LoVo (cell line): ENCODE measurements at regions not wholly inside any gene's neighbourhood (a gene's known extent, or its start where the extent isn't known, plus 50 kb on each side); places are given as distances from the start of the nearest gene placed in this dataset.
"Not testable (repeated sequence)": the region's sequence is repeated elsewhere in the genome, so short reads cannot be mapped to it uniquely, and the experiment has no call there.

Experiments
- DNase-seq: peaks from one replicate; pipeline ENCODE4 v3.0.0-alpha.2; 2016; ENCODE audit warnings: low spot score

DNA sequence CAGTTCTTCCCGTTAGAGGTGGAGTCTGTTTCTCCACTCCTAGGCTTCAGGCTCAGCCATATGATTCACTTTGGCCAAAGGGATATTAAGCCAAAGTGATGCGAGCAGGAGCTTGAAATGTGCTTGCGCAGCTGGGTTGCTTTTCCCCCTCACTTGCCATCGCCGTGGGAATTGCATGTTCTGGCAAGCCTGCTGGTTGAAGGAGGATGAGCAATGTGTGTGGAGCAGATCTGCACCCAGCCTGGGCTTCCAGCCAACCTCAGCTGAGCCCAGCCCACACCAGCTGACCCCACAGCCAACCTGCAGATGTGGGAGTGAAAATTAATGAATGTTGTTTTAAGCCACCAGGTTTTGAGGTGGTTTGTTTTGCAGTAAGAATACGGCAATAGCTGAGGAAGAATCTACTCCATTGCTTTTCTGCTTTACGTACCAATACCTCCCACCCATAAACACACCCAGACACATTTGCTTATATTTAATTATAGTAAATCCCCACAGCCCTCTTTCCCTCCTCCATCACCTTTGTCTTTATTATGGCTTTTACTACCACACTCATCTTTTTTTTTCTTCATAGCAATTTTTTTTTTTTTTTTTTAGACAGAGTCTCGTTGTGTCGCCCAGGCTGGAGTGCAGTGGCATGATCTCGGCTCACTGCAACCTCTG, 132.8 kb upstream of the FUNDC1 start:
- DNase-seq: peak; percentile 30

DNA sequence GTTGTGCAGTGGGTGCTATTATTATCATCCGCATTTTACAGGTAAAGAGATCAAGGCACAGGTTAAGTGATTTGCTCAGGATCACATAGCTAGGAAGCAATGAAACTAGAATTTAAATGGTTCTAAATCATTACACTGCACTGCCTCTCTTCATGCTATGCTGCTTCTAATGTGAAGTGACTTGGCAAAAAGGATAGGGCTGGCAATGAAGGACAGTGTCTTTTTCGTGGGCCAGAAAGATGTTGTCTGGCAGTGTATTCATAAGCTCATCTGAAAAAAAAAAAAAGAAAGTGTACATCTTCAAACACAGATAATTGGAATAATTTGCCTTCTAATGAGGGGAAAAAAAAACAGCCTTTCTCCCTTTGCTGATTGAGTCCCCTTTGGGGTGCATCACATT, 132.2 kb upstream of the FUNDC1 start:
- no peak for DNase-seq

DNA sequence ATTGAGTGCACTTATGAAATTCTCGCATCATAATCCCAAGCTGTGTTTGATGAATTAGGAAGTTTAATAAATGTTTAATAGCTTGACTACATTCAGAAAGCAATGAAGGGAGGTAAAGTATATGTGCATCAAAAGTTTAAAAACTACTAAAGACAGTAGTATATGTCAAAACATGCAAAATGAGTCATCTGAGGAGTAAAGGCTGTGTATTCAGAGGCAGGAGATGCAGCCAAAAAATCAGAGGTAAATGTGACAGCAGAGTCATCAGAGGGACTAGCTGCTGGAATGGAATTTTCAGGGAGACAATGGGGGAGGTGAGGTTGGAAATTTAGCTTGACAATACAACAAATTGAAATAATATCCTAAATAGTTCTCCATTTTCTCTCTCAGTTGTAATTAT, 127.0 kb upstream of the FUNDC1 start:
- DNase-seq: no peak

DNA sequence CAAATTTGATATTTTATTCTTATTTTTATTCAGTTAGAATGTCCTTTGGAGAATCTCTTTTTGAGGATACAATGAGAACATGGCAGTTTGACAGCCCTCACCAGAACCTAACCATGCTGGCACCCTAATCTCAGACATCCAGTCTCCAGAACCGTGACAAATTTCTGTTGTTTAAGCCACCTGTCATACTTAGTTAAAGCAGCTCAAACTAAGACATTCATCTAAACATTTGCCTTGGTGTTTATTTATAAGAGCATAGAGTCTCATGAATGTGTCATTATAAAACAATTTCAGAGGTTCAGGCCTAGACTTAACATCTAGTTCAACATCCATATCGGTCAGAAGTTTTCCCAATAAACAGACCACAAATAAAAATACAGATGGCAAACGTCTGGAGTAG, 125.1 kb upstream of the FUNDC1 start:
- no peak for DNase-seq

DNA sequence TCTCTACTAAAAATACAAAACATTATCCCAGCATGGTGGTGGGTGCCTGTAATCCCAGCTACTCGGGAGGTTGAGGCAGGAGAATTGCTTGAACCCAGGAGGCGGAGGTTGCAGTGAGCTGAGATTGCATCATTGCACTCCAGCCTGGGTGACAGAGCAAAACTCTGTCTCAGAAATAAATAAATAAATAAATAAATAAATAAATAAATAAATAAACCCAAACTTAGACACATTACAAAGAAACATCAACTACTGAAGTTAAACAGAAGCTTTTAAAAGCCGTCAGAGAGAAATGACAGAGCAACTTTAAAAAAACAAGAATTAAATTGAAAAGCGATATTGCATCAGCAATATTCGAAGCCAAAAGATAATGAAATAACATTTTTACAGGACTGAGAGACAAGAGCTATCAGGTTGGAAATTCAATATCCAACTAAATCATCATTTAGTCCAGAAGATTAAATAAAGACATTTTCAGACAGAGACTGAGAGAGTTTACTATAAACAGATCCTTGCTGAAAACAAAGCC, 115.1 kb upstream of the FUNDC1 start:
- DNase-seq: not testable (repeated sequence)

DNA sequence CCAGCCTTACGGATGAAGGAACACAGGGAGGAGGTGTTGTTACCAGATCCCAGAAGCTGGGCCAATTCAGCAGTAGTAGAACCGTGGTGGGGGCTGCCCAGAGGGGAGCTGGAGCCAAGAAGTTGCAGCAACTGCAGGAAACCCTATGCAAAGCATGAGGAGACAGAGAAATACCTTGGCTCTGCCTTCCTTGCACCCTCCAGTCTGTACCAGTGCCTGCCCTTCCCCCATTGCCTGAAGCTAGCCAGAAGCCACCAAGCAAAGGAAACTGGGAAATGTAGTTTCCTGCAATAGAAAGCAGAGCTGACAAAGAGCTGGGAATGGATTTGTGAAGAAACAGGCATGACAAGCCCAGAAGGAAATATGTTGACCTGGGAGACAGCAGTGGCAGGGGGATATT, 108.7 kb upstream of the FUNDC1 start:
- DNase-seq: no peak

DNA sequence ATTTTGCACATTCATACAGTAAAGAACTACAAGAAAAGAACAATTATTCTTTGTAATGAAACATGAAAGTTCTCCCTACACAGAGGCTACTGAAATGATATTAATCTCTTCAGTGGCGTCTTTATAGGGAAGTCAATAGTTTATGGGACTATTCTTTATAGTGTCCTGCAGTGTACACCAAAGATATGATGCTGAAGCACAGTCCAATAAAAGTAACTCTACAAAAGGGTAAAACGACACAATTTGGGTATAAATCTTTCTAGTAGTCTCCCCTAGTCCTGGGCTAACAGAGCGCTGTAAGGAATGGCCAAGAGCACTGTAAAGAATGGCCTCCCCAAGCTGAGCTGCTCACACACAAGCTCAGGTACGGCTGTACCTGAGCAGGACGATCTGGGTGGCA, 101.1 kb upstream of the FUNDC1 start:
- no peak for DNase-seq

DNA sequence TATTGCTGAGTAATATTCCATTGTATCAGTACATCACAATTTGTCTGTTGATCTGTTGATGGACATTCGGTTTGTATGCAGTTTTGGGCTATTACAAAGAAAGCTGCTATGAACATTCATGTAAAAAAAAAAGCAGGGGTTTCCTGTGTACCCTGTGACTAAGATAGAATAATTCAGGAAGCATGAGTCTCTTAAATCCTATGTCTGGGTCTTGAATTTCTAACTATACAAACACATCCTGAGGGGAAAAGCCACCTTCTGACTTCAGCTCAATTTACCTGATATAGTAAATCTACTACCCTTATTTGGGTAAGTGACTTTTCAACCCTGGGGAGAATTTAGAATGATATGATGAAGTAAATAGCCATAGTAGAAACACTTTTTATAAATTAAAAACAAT, 94.6 kb upstream of the FUNDC1 start:
- DNase-seq: no peak

DNA sequence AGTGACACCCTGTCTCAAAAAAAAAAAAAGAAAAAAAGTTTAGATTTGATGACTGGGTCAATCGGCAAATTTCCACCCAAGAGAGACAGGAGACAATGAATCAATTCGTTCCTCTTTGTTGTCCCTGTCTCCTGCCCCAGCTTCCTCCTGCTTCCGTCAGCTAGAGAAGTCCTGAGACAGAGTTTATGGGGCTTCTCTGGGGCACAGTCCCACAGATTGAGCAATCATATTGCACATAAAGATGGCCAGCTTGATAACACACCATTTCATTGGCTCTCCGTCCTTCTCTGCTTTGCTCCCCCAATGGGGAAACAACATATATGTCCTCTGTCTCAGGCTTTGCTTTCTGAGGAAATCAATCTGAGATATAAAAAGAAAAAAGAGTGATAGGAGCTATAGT, 78.4 kb upstream of the FUNDC1 start:
- DNase-seq: peak; percentile 22

DNA sequence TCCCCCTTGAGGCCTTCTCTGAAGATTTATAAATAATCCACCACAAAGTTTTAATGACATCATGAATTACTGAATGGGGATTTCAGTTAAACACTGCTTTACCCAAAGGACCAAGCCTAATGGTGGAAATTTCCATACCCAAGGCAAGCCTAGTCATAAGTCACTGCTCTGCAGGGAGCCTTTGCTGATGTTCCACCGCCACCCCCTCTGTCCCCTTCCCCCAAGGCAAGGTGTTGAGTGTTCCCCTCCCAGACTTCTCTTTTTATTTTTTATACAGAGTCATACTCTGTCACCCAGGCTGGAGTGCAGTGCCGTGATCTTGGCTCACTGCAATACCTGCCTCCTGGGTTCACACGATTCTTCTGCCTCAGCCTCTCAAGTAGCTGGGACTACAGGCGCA, 76.4 kb upstream of the FUNDC1 start:
- DNase-seq: no peak

DNA sequence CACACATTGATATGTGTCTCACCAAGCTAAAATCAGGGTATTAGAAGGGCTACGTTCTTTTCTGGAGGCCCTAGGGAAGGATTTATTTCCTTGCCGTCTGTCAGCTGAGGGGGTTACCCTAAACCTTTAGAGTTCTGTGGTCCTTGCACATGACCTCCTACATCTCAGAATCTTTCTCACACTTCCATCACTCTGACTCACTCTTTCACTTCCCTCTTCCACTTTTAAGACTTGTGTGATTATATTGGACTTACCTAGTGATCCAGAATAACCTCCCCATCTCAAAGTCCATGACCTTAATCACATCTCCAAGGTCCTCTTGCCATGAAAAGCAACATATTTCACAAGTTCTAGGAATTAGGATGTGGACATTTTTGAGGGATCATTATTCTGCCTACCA, 53.6 kb upstream of the FUNDC1 start:
- DNase-seq: no peak
